ENCODE measurements at regions not wholly inside any gene's neighbourhood (a gene's known extent, or its start where the extent isn't known, plus 50 kb on each side); places are given as distances from the start of the nearest gene placed in this dataset.

DNA sequence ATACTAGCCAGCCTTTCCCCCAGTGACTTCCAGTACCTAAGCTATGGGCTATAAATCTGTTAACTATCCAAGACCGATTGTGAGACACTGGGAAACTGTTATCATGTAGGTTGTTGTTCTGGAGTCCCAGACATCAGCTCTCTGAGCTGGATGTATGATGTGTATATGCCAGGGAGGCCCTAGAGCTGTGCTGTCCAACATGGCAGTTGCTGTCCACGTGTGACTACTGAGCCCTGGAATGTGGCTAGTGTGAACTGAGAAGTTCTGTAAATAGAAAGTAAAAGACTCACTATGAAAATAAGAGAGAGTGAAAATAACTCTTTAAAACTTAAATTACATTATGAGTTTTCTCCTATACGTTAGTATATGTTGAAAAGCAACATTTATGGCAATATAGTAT lies 755.8 kb upstream of the FBXO33 start:
- DNase-seq (ENCODE audit: low read depth in 2 of 2): no peak
- no peak overlapping the region for H3K4me3 ChIP-seq (replicated peaks in 1 of 2; ENCODE audit: low read depth in 2 of 2, low read length in 2 of 2)
- TF ChIP-seq, protein P1, sequence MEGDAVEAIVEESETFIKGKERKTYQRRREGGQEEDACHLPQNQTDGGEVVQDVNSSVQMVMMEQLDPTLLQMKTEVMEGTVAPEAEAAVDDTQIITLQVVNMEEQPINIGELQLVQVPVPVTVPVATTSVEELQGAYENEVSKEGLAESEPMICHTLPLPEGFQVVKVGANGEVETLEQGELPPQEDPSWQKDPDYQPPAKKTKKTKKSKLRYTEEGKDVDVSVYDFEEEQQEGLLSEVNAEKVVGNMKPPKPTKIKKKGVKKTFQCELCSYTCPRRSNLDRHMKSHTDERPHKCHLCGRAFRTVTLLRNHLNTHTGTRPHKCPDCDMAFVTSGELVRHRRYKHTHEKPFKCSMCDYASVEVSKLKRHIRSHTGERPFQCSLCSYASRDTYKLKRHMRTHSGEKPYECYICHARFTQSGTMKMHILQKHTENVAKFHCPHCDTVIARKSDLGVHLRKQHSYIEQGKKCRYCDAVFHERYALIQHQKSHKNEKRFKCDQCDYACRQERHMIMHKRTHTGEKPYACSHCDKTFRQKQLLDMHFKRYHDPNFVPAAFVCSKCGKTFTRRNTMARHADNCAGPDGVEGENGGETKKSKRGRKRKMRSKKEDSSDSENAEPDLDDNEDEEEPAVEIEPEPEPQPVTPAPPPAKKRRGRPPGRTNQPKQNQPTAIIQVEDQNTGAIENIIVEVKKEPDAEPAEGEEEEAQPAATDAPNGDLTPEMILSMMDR (IDR thresholded peaks at IDR 0.05; ENCODE audit: low read depth, low read length): no peak

DNA sequence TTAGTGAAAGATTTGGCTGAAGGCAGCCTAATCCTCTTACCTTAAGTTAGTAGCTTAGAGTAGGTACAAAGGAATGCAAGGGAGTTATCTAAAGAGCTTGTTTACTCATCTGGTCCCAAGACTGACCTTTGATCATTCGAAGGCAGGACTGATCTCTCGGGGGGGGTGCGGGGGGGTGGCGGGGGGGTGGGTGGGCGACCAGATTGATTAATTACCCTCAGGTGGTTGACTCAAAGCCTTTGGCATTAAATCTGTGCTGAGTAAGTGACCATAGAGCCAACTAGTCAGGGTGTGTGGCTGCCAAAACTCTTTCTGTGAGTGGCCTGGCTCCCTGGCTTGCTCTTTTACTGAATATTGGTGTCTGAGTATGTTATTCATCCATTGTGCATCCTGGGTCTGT lies 731.9 kb upstream of the FBXO33 start:
- no peak for DNase-seq (ENCODE audit: low read depth in 2 of 2)
- no peak overlapping the region for H3K4me3 ChIP-seq (replicated peaks in 1 of 2; ENCODE audit: low read depth in 2 of 2, low read length in 2 of 2)
- TF ChIP-seq, protein P1 (IDR thresholded peaks at IDR 0.05; ENCODE audit: low read depth, low read length): no peak

DNA sequence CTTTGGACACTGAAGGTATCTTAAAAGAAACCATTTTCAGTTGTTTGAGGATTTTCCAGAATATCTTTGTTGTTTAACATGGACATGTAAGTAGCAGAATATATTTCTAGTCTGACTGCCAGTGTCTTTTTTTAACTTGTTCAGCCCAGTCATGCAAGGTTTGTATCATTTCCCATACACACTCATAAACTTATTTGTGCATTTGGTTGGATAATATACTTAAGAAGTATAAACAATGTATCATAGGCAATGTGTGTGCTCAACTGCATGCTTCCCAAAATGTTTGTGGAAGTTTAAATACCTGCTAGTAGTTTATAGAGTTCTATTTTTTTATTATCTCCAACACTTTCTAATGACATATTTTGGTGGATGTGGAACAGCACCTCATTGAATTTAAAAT lies 707.4 kb upstream of the FBXO33 start:
- TF ChIP-seq, protein P1 (IDR thresholded peaks at IDR 0.05; ENCODE audit: low read depth, low read length): no peak
- no peak for DNase-seq (ENCODE audit: low read depth in 2 of 2)
- no peak overlapping the region for H3K4me3 ChIP-seq (replicated peaks in 1 of 2; ENCODE audit: low read depth in 2 of 2, low read length in 2 of 2)

DNA sequence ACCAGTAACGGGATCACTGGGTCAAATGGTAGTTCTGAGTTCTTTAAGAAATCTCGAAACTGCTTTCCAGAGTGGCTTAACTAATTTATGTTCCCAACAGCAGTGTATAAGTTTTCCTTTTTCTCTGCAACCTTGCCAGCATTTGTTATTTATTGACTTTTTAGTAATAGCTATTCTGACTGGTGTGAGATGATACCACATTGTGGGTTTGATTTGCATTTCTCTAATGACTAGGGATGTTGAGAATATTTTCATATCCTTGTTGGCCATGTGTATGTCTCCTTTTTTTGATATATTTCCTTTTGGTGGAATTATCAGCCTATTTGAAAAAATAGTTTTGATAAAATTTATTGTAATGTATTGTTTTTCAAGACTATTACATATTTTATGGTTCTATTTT lies 701.2 kb upstream of the FBXO33 start:
- no peak for DNase-seq (ENCODE audit: low read depth in 2 of 2)
- TF ChIP-seq, protein P1 (IDR thresholded peaks at IDR 0.05; ENCODE audit: low read depth, low read length): no peak
- no peak overlapping the region for H3K4me3 ChIP-seq (replicated peaks in 1 of 2; ENCODE audit: low read depth in 2 of 2, low read length in 2 of 2)

DNA sequence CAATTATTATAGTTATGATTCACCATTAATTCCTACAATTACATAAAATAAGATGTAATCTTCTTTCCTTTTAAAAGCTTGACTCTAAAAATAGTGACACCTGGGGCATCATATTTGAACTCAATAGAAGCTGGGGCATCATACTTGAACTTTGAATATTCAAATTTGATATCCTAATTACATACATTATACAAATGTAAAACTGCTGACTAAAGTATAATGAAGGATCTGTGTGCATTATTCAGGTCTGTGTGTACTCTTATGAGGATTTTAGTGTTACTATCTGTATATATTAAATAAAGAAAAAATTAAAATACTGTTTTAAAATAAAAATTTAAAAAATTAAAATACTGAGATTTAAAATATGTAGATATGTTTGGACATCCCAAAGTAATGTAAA lies 696.9 kb upstream of the FBXO33 start:
- no peak overlapping the region for H3K4me3 ChIP-seq (replicated peaks in 1 of 2; ENCODE audit: low read depth in 2 of 2, low read length in 2 of 2)
- no peak for DNase-seq (ENCODE audit: low read depth in 2 of 2)
- TF ChIP-seq, protein P1 (IDR thresholded peaks at IDR 0.05; ENCODE audit: low read depth, low read length): no peak

DNA sequence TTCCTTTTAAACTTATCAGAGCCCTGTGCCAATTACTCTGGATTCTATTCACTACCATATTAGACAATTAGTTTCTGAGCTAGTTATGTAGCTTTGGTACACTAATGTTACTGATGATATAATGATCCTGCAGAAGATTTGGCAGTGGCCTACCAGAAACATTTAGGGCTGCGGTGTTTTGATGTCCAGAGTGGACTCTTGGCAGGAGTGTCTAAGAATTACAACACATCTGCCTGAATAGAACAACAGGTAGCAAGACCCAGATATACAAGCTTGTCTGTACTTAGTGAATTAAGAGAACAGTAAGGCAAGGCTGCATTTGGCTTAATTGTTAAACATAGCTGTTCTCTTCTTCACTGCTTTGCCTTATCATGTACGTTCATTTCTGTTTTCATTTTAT lies 691.6 kb upstream of the FBXO33 start:
- TF ChIP-seq, protein P1 (IDR thresholded peaks at IDR 0.05; ENCODE audit: low read depth, low read length): no peak
- no peak overlapping the region for H3K4me3 ChIP-seq (replicated peaks in 1 of 2; ENCODE audit: low read depth in 2 of 2, low read length in 2 of 2)
- no peak for DNase-seq (ENCODE audit: low read depth in 2 of 2)

DNA sequence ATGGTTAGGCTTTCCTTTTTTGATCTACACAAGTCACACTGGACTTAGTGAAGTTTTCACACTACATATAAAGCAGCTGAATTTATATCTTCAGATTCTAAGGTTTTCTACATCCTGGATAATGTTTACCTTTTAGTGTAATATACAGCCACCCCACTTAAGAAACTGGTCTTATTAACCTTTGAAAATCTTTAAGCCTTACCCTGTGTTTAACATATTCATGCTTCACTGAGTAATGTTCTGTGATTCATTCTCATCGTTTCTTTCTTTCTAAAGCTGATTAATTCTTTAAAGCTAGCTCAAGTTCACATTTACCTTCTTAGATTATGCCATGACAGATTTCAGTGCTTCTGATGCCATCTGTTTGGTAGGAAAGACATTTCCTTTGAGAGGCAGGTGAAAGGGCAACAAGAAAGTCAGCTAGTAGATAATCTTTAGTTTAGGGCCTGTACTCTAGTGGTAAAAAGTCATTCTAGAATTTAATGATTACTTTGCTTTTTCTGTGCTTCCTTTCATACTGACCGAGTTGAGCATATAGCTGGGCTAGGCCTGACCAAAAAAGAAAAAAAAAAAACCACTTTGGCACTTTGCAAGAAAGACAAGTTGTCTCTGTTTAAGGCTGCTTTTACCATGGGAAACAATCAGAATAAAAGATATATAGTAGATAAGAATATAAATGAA lies 690.9 kb upstream of the FBXO33 start:
- DNase-seq (ENCODE audit: low read depth in 2 of 2): no peak
- H3K4me3 ChIP-seq (replicated peaks in 1 of 2; ENCODE audit: low read depth in 2 of 2, low read length in 2 of 2): no peak overlapping the region
- TF ChIP-seq, protein P1 (IDR thresholded peaks at IDR 0.05; ENCODE audit: low read depth, low read length): no peak

Data from cardiac fibroblast (primary cell).